DND-41 (cell line): ENCODE measurements at regions not wholly inside any gene's neighbourhood (a gene's known extent, or its start where the extent isn't known, plus 50 kb on each side); places are given as distances from the start of the nearest gene placed in this dataset.

Source experiments
- ATAC-seq: fragments of 200-7000 bp; cut with Tn5 transposase; 3 replicates; pipeline ENCODE4 v1.9.1; 2021; ENCODE audit warnings: low read depth; ENCODE audit not compliant: insufficient read depth
- DNase-seq: peaks from one replicate; pipeline ENCODE4 v3.0.0-alpha.2; 2020
- H2AFZ ChIP-seq: 2 replicates; pipeline ENCODE4 v1.6.0; 2012; ENCODE audit warnings: low read depth, low read length
- H3K27ac ChIP-seq: 2 replicates; pipeline ENCODE4 v1.5.1; 2012; ENCODE audit warnings: low read length, inconsistent platforms
- H3K27me3 ChIP-seq: fragments of 200-600 bp; sonication (generic); 2 replicates; pipeline ENCODE4 v1.6.0; 2012; ENCODE audit warnings: low read length, mild to moderate bottlenecking, inconsistent platforms; ENCODE audit not compliant: insufficient read depth, poor library complexity
- H3K36me3 ChIP-seq: 2 replicates; pipeline ENCODE4 v1.5.1; 2012; ENCODE audit warnings: low read length, inconsistent platforms; ENCODE audit not compliant: insufficient read depth
- H3K4me1 ChIP-seq: 2 replicates; pipeline ENCODE4 v1.5.1; 2012; ENCODE audit warnings: mild to moderate bottlenecking, low read length; ENCODE audit not compliant: insufficient read depth
- H3K4me2 ChIP-seq: 2 replicates; pipeline ENCODE4 v1.6.0; 2012; ENCODE audit warnings: mild to moderate bottlenecking, moderate library complexity, low read length, inconsistent platforms; ENCODE audit not compliant: insufficient read depth
- H3K4me3 ChIP-seq, 2 experiments: fragments of 200-600 bp in 1 of 2; shearing (Covaris generic) in 1 of 2; 2 replicates each; pipeline ENCODE4 v1.5.1; 2012 to 2016; ENCODE audit warnings: inconsistent platforms in 2 of 2, low read length in 2 of 2, mild to moderate bottlenecking in 2 of 2, low read depth in 1 of 2, moderate library complexity in 1 of 2
- H3K79me2 ChIP-seq: 2 replicates; pipeline ENCODE4 v1.6.0; 2012; ENCODE audit warnings: low read length, inconsistent platforms; ENCODE audit not compliant: insufficient read depth
- H3K9ac ChIP-seq: 2 replicates; pipeline ENCODE4 v1.6.0; 2012; ENCODE audit warnings: low read depth, mild to moderate bottlenecking, inconsistent platforms, low read length, moderate library complexity
- H3K9me3 ChIP-seq: 2 replicates; pipeline ENCODE4 v1.5.1; 2012; ENCODE audit warnings: low read length, moderate library complexity, mild to moderate bottlenecking, inconsistent platforms; ENCODE audit not compliant: insufficient read depth, severe bottlenecking
- H4K20me1 ChIP-seq: 2 replicates; pipeline ENCODE4 v1.6.0; 2012; ENCODE audit warnings: low read length; ENCODE audit not compliant: insufficient read depth
- CTCF ChIP-seq: IDR thresholded peaks from 2 replicates; pipeline ENCODE4 v1.5.1; 2012; ENCODE audit warnings: borderline replicate concordance, low read length, moderate library complexity, mild to moderate bottlenecking; ENCODE audit not compliant: poor library complexity, severe bottlenecking; ENCODE audit errors: extremely low read depth
- EZH2 ChIP-seq: IDR thresholded peaks from 3 replicates; pipeline ENCODE4 v1.6.1; 2012; ENCODE audit warnings: borderline replicate concordance, low read depth, mild to moderate bottlenecking, moderate library complexity, low read length, inconsistent platforms; ENCODE audit not compliant: severe bottlenecking

- Histone ChIP-seq H4K20me1 (no peaks in the 10 kb centered on the region), H3K27ac (no peak overlapping the region), H3K79me2 (no peaks in the 10 kb centered on the region), H3K27me3 (peaks cover 2% of the 10 kb centered on the region), H3K4me2 (no peak overlapping the region), H3K4me1 (no peaks in the 10 kb centered on the region), H2AFZ (0 out of 2 replicates have a peak overlapping the region, but pooled peaks have one; percentile 39), H3K9ac (no peak overlapping the region), H3K4me3 (no peak overlapping the region), H3K36me3 (no peaks in the 10 kb centered on the region), H3K9me3 (no peaks in the 10 kb centered on the region)
- no peak for DNase-seq
- TF ChIP-seq EZH2 (no peak), CTCF (no peak)
- no peak for ATAC-seq
Measured at GRCh38 chr22:17307566-17307965, 61.7 kb upstream of the CECR2 start.

GRCh38 chr22:17305076-17305475 is 64.2 kb upstream of the CECR2 start:
- H4K20me1 ChIP-seq = no peaks in the 10 kb centered on the region
- no peaks in the 10 kb centered on the region for H3K79me2 ChIP-seq
- H3K9ac ChIP-seq = no peak overlapping the region
- H3K4me2 ChIP-seq = no peak overlapping the region
- TF ChIP-seq CTCF = no peak
- no peak overlapping the region for H3K27ac ChIP-seq
- H3K9me3 ChIP-seq = no peaks in the 10 kb centered on the region
- no peaks in the 10 kb centered on the region for H3K4me1 ChIP-seq
- H3K4me3 ChIP-seq = no peak overlapping the region
- no peaks in the 10 kb centered on the region for H3K36me3 ChIP-seq
- no peak overlapping the region for H2AFZ ChIP-seq
- no peaks in the 10 kb centered on the region for H3K27me3 ChIP-seq
- ATAC-seq = no peak
- DNase-seq = no peak

DNA sequence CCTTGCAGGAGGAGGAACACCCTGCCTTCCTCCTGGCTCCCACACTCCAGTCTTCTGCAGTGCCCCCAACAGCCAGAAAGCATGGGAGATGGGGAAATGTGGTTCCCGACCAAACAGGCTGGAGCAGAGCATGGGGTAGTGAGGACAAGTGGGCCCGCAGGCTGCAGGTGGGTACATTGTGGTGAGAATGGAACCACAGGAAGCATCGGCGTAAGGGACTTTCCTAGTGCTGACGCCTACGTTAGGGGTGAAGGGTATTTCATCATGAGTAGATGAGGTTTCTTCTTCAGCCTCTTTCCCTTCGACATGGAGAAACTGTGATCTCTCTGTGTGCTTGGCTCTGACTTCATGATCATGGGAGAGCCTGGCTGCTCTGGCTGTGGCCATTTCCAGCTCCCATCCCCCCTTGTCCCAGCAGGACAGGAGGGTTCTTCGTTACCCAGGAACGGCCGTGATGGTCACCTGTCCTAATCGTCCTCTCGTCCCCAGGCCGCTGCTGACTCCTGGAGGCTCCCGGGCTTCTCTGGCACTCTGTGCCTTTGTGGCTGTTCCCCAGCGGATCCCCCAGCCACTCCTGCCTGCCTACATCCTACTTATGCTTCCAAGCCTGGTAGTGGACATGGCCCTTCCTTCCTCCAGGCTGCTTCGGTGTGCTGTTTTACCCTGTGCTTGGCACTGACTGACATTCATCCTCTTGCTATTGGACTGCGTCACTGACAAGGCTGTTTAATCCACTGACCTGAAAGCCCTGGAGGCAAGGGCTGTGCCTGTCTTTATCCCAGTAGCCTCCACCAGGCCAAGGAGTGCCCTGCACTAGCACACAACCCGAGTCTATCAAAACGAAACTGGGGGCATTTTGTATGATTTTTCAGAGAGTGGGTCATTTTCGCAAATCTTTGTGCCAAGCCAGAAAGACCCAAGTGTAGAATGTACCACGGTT is 65.2 kb upstream of the CECR2 start:
- Histone ChIP-seq H3K4me3 (no peak overlapping the region), H3K4me1 (no peaks in the 10 kb centered on the region), H3K9ac (no peak overlapping the region), H3K27ac (no peak overlapping the region), H2AFZ (no peak overlapping the region), H3K79me2 (no peaks in the 10 kb centered on the region), H3K9me3 (no peaks in the 10 kb centered on the region), H3K4me2 (no peak overlapping the region), H3K36me3 (no peaks in the 10 kb centered on the region), H4K20me1 (no peaks in the 10 kb centered on the region), H3K27me3 (no peaks in the 10 kb centered on the region)
- peak; percentile 90 for ATAC-seq
- no peak for TF ChIP-seq EZH2
- TF ChIP-seq CTCF = no peak
- peak; percentile 53 for DNase-seq
